HG03558 (cell line): ENCODE measurements at regions not wholly inside any gene's neighbourhood (a gene's known extent, or its start where the extent isn't known, plus 50 kb on each side); places are given as distances from the start of the nearest gene placed in this dataset.
"Not testable (repeated sequence)": the region's sequence is repeated elsewhere in the genome, so short reads cannot be mapped to it uniquely, and the experiment has no call there.

ENCODE experiments used
- ATAC-seq: cut with Tn5 transposase; IDR thresholded peaks from one replicate; pipeline ENCODE4 v1.9.1; 2021; ENCODE audit warnings: moderate number of reproducible peaks; ENCODE audit not compliant: unreplicated experiment; ENCODE audit errors: extremely low read depth

GRCh38 chr20:48392407-48393310 lies 435.1 kb downstream of the PREX1 start:
- ATAC-seq = no peak

- ATAC-seq = no peak
These were observed 436.8 kb downstream of the PREX1 start for GRCh38 chr20:48390981-48391380.

- ATAC-seq = no peak
These were observed 440.1 kb downstream of the PREX1 start for GRCh38 chr20:48387675-48388074.

- ATAC-seq = no peak
These were observed 442.3 kb downstream of the PREX1 start for GRCh38 chr20:48385527-48385926.

GRCh38 chr20:48385114-48385513 lies 442.7 kb downstream of the PREX1 start:
- ATAC-seq = no peak

GRCh38 chr20:48384147-48384818 lies 443.5 kb downstream of the PREX1 start:
- ATAC-seq = no peak

GRCh38 chr20:48383252-48383651 lies 444.5 kb downstream of the PREX1 start:
- ATAC-seq = no peak

GRCh38 chr20:48382304-48382703 lies 445.5 kb downstream of the PREX1 start:
- ATAC-seq = no peak

GRCh38 chr20:48381353-48382120 lies 446.3 kb downstream of the PREX1 start:
- ATAC-seq = no peak

- ATAC-seq = no peak
These were observed 447.1 kb downstream of the PREX1 start for GRCh38 chr20:48380661-48381060.

GRCh38 chr20:48378976-48379675 lies 448.7 kb downstream of the PREX1 start:
- no peak for ATAC-seq

- ATAC-seq = no peak
These were observed 449.9 kb downstream of the PREX1 start for GRCh38 chr20:48377940-48378339.

- no peak for ATAC-seq
These were observed 452.0 kb downstream of the PREX1 start for GRCh38 chr20:48375804-48376203.

GRCh38 chr20:48374991-48375595 lies 452.7 kb downstream of the PREX1 start:
- ATAC-seq = no peak

- not testable (repeated sequence) for ATAC-seq
These were observed 453.5 kb downstream of the PREX1 start for GRCh38 chr20:48374031-48374907.

GRCh38 chr20:48373555-48373934 lies 454.3 kb downstream of the PREX1 start:
- no peak for ATAC-seq

GRCh38 chr20:48372851-48373554 lies 454.8 kb downstream of the PREX1 start:
- not testable (repeated sequence) for ATAC-seq

- ATAC-seq = no peak
These were observed 456.6 kb downstream of the PREX1 start for GRCh38 chr20:48371211-48371610.
